CD4-positive, alpha-beta T cell treated with Interferon alpha-2 for 1 hour (primary cell): ENCODE measurements at regions not wholly inside any gene's neighbourhood (a gene's known extent, or its start where the extent isn't known, plus 50 kb on each side); places are given as distances from the start of the nearest gene placed in this dataset.
"Not testable (repeated sequence)": the region's sequence is repeated elsewhere in the genome, so short reads cannot be mapped to it uniquely, and the experiment has no call there.

Source experiments
- DNase-seq, 2 donors: peaks; one replicate each; pipeline ENCODE4 v3.0.0-alpha.2; 2020 to 2022

DNA sequence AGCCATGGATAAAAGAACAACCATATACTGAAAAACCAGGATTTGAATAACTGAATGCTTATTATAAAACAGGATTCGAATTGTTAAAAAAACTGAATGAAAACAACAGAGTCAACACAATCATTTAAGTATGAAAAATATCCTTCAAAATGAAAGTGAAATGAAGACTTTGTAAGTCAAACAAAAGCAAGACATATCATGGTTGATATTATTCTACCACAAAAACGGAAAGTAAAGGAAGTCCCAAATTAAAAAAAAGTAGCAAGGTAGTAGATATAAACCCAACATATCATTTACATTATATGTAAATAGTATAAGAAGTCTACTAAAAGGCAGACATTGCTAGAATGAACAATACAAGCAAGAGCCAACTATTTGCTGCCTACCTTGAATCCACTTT is 63.1 kb upstream of the POTEC start:
- not testable (repeated sequence) for DNase-seq

DNA sequence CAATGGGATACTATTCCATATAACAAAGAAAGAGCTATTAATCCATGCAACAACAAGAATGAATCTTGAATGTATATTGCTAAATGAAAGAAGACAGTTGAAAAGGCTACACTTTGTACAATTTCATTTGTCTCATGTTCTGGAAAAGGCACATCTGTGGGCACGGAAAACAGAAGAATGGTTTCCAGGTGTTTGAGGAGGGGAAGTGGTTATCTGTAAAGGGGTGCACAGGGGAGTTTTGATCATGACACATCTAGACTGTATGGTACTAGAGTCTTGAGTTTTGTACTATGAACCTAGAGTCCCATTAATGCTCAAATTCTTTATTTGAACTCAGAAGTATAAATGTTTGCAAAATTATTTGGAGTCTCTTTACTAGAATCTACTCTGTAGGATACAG is 64.0 kb upstream of the POTEC start:
- not testable (repeated sequence) for DNase-seq

DNA sequence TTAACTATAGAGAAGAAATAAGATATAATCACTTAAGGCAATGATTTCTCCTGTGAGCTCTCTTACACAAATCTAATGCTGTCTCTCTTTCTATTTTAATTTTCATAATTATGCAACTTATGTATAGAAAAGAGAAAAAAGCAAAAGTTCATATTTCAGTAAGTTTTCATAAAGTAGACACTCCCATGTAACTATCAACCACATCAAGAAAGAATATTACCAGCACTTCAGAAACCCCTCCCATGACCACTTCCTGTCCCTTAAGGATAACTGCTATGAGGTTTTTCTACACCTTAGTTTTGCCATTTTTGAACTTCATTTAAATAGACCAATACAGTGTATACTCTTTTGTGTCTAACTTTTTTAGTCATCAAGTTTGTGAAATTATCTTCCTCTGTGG is 69.0 kb upstream of the POTEC start:
- peak in 1 of 2 donors; percentile 34 for DNase-seq

DNA sequence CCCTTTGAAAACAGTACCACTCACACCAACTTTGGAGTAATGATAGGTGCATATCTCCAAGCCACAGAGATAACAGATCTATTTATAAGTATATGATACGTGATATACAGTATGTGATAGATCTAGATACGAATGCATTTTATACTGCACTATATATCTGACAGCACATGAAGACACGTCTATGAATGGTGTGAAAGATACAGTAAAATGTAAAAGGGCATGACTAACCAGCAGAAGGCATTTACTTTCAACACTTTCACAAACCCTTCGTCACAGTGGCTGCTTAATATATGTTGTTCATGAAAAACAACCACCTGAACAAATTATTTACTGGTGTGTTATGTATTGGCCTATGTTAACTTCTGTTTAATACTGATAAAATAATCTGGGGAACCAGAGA is 71.1 kb upstream of the POTEC start:
- DNase-seq: not testable (repeated sequence)

DNA sequence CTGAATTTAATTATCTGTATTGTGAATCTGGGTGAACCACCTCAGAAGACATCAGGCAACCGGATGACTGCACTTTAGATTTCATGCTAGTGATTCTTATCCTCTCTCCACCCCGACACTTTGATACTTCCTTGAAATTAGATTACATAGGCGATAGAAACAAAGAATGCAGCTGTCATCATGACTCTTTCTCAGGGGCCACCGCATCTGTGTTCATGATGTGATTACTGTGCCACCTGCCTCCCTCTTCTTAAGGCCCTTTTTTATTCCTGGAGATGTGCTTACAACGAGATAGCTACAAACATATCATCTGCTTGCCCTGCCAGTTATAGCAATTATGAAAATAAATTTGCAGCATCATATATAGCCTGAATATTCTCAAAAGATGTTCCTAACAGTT is 83.9 kb upstream of the POTEC start:
- DNase-seq: not testable (repeated sequence)

DNA sequence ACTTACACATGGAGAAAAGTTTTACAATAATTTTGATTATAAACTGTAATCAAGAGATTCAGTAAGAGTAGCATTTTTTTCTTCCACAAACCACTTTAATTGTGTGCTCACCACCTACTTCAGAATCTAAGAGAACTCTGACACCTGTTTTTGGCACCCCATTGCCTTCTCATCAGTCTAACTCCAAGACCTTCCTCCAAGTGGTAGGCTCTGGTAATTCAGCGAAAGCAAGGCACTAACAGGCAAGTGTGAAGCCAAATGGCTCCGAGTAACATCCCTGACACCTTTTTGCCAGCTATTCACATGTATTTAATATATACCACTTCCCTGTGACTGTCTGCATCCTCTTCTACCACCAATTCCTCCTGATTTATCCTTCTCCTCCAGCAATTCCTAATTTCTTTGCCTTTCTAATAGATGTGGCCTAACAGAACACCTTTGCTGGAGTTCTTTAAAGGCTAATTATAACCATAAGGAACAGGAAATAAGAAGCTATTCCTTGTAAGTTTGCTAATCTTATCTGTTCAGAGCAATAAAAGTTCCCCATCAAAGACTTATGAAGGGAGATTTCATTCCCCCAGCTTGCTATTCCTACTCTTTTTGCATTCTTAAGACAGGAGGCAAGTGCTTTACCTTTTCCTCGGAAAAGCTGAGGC is 85.1 kb upstream of the POTEC start:
- not testable (repeated sequence) for DNase-seq

DNA sequence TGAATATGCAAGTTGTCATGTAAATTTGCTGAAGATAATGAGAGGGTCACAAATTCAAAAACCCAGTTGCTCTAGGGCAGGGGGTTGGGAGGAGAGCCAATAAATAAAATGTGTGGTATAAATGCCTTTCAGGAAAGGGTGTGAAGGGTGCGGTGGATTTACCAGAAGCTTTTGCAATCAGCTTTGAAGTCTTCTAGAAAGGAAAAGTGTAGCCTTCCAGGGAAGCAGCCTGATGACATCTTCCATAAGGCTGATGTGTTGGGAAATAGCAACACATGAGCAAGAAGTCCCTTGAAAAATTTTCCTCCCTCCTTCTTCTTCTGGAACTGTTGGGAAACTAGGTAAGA is 85.6 kb upstream of the POTEC start:
- DNase-seq: not testable (repeated sequence)

DNA sequence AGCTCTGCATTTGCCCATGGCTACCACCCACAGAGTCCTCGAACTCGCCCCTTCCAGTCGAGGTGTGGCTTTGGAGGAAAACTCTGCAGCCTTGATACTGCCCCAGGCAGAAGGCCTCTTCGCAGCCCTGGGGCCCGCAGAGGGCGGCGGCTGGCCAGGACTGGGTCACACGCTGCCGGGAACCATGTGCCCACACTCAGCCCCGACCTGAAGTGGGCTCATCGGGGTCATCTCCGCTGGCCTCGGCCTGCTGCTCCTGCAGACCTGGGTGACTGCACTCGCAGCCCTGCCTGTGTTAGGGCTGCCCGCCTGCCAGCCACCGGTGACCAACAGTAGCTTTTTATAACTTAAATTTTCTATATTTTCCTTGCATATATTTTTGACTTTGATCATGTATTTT is 89.6 kb upstream of the POTEC start:
- not testable (repeated sequence) for DNase-seq

DNA sequence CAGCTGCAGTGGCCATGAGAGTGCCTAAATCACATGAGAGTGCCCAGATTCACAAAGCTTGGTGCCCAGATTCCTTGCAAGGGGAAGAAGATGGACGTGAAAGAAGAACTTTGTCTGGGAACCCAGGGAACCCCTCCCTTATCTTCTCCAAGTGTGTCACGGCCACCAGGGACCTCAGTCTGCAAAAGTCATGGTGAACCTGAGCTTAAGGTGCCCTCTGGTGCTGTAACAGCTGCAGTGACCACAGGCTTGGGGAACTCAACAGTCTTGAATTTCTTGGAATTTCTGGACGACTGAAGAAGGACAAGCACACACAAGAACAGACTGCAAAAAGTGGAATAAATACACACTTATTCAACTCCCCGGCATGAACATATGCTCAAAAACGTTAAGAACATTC is 94.6 kb upstream of the POTEC start:
- DNase-seq: peak in 1 of 2 donors; percentile 22

DNA sequence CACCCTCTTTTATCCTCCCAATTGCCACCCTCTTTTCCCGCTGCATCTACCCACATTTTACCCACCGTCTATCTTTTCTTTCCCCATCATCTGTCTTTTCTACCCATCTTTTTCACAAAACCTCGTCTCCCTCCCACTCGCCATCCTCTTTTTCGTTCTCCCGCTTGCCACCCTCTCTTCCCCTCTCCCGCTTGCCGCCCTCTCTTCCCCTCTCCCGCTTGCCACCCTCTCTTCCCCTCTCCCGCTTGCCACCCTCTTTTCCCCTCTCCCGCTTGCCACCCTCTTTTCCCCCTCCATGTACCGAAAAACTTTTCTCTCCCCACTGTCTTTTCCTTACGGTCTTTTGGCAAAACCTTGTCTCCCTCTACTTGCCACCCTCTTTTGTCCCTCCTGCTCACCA is 97.7 kb upstream of the POTEC start:
- DNase-seq: not testable (repeated sequence)

DNA sequence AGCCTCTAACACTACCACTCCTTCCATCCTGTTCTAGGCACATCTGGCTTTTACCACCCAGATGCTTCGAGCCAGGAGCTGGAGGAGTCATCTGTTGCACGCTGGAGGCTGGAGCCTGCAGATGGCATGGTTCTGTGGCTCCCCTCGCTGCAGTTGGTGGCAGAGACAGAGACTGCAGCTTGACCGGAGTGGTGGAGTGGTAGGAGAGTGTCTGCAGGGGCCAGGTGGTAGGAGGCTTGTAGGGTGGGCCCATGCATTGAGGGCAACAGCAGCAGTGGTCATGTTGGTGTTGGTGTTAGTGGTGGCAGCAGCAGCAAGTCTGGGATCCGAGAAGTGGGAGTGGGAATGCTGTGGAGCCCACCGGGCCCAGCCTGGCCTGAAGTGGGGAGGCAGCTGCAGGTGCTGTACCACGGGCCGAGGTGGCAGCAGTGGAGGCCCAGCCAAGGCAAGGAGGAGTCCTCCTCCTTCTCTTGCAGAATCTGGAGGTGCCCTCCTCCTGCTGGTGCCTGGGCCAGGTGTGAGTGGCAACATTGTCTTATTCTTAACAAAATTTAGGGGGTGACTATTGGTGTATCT is 100.4 kb upstream of the POTEC start:
- DNase-seq: not testable (repeated sequence)

DNA sequence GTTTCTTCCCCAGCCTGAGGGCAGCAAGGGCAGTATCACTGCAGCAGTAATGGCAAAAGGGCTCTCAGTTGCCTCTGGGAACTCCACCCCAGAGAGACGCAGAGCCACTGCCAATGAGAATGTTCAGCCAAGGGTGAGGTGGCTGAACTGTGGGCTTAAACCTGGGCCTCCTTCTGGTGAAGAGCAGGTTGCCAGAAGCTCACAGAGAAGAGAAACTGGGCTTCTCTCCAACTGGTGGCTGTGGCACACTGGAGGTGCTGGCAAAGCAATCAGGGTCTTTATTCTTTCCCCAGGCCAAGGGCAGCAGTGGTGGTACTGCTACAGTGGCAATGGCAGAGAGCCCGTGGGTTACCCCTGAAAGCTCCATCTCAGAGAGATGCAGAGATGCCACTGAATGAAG is 54.9 kb upstream of the ANKRD30B start:
- not testable (repeated sequence) for DNase-seq

DNA sequence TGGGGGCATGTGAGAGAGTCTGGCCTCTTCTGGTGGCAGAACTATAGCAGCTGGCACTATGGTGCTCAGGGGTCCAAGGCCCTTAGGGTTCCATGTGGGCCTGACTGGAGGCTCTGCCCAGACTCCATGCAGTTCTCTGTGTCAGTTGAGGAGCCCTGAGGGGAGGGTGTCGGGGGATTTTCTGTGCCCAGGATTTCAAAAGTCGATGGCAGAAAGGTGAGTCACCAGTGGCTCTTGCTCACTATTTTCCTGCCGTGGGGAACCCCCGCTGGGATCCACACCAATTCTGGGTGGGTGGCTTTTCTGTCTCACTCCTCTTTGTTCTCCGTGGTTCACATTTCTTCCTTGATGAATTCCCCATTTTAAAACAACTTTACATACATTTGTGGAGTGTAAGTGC is 54.1 kb upstream of the ANKRD30B start:
- not testable (repeated sequence) for DNase-seq

DNA sequence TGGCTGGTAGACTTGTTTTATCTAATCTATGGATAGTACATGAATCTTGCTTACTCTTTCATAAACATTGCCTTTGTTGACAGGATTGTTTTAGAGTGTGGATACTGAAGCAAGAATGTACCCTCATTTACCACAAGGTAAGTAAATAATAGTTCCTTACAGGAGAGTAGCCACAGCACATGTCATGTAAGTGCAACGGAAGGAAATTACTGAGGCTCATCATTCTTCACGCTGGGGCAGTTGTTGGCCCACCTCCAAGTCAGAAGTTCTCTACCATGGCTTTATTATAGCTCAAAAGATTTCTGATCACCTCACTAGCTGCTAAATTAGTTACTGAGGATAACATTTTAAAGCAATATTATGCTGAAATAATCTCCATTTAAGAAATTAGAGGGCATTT is 50.0 kb upstream of the ANKRD30B start:
- DNase-seq: not testable (repeated sequence)
